ENCODE measurements at regions not wholly inside any gene's neighbourhood (a gene's known extent, or its start where the extent isn't known, plus 50 kb on each side); places are given as distances from the start of the nearest gene placed in this dataset.

GRCh38 chr13:61144834-61145593, 270.6 kb downstream of the PCDH20 start:
- no peak for TF ChIP-seq CTCF (IDR thresholded peaks at IDR 0.05)
- ATAC-seq (ENCODE audit: poor library complexity) (no peak), DNase-seq (no peak)
- ChIA-PET POLR2A (no interaction called here), CTCF (no interaction called here)
- no peaks in the 10 kb centered on the region for H3K4me1 Mint-ChIP-seq (ENCODE audit: low read depth)
- intact Hi-C loops (cut with DNase I, micrococcal nuclease), result no loop called here
- peaks cover 16% of the 10 kb centered on the region for H3K9me3 Mint-ChIP-seq
- no peaks in the 10 kb centered on the region for H3K36me3 Mint-ChIP-seq (ENCODE audit: low read depth)
- H3K27ac ChIP-seq (ENCODE audit: low read depth in 1 of 2, low read length in 2 of 2), result no peak overlapping the region
- no peaks in the 10 kb centered on the region for H3K27me3 Mint-ChIP-seq
- peaks cover 0 to 14% of the 10 kb centered on the region in 2 experiments for H3K9me3 ChIP-seq (ENCODE audit: control insufficient read depth in 1 of 2, insufficient read depth in 1 of 2, low read length in 2 of 2)
- H3K4me1 ChIP-seq (ENCODE audit: insufficient read depth, low read length), result no peaks in the 10 kb centered on the region
- H3K27ac Mint-ChIP-seq, result no peak overlapping the region
- H3K36me3 ChIP-seq (ENCODE audit: insufficient read depth, low read length), result no peaks in the 10 kb centered on the region
- no peak overlapping the region for H3K4me3 Mint-ChIP-seq
- no peak overlapping the region for H3K4me3 ChIP-seq (ENCODE audit: low read length)
- H3K27me3 ChIP-seq (ENCODE audit: control insufficient read depth in 1 of 2, insufficient read depth in 2 of 2, low read length in 2 of 2), result no peaks in the 10 kb centered on the region

DNA sequence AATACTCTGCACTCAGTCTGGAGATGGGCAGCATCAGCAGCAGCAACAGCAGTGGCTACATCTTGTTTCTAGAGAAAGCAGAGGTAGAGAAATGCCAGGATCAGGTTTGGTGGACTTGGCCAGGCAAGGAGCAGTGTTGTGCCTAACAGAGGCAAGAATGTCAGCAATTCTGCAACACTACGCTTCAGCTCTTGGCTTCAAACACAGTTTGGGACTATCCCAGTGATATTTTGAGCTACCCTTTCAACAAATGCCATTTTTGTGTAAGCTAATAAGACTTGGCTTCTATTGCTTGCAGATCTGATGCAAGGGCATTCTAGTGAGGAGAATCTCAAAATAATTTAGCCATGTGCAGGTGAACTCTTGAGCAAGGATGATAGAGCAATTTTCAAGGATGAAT, 271.3 kb downstream of the PCDH20 start:
- DNase-seq (no peak), ATAC-seq (ENCODE audit: poor library complexity) (no peak)
- no peaks in the 10 kb centered on the region for H3K36me3 Mint-ChIP-seq (ENCODE audit: low read depth)
- H3K4me3 Mint-ChIP-seq, result no peak overlapping the region
- H3K9me3 Mint-ChIP-seq, result peaks cover 16% of the 10 kb centered on the region
- Histone ChIP-seq H3K36me3 (ENCODE audit: insufficient read depth, low read length) (no peaks in the 10 kb centered on the region), H3K4me1 (ENCODE audit: insufficient read depth, low read length) (no peaks in the 10 kb centered on the region), H3K27ac (ENCODE audit: low read depth in 1 of 2, low read length in 2 of 2) (no peak overlapping the region), H3K9me3 (ENCODE audit: control insufficient read depth in 1 of 2, insufficient read depth in 1 of 2, low read length in 2 of 2) (peaks cover 0 to 14% of the 10 kb centered on the region in 2 experiments), H3K27me3 (ENCODE audit: control insufficient read depth in 1 of 2, insufficient read depth in 2 of 2, low read length in 2 of 2) (no peaks in the 10 kb centered on the region), H3K4me3 (ENCODE audit: low read length) (no peak overlapping the region)
- intact Hi-C loops (cut with DNase I, micrococcal nuclease), result no loop called here
- POLR2A ChIA-PET, result no interaction called here
- CTCF ChIA-PET, result no interaction called here
- no peak for TF ChIP-seq CTCF (IDR thresholded peaks at IDR 0.05)
- H3K4me1 Mint-ChIP-seq (ENCODE audit: low read depth), result no peaks in the 10 kb centered on the region
- H3K27ac Mint-ChIP-seq, result no peak overlapping the region
- no peaks in the 10 kb centered on the region for H3K27me3 Mint-ChIP-seq

- no peak for DNase-seq
- H3K4me3 ChIP-seq (ENCODE audit: low read length), result no peak overlapping the region
- no peak overlapping the region for H3K27ac ChIP-seq (ENCODE audit: low read depth in 1 of 2, low read length in 2 of 2)
- intact Hi-C loops (cut with DNase I, micrococcal nuclease), result no loop called here
- no peak for TF ChIP-seq CTCF (IDR thresholded peaks at IDR 0.05)
- H3K4me1 ChIP-seq (ENCODE audit: insufficient read depth, low read length), result no peaks in the 10 kb centered on the region
- Mint-ChIP-seq H3K27me3 (no peaks in the 10 kb centered on the region), H3K9me3 (peaks cover 15% of the 10 kb centered on the region), H3K4me3 (no peak overlapping the region), H3K4me1 (ENCODE audit: low read depth) (no peaks in the 10 kb centered on the region), H3K27ac (no peak overlapping the region), H3K36me3 (ENCODE audit: low read depth) (no peaks in the 10 kb centered on the region)
- CTCF ChIA-PET, result no interaction called here
- no peak for ATAC-seq (ENCODE audit: poor library complexity)
- POLR2A ChIA-PET, result no interaction called here
- H3K27me3 ChIP-seq (ENCODE audit: control insufficient read depth in 1 of 2, insufficient read depth in 2 of 2, low read length in 2 of 2), result no peaks in the 10 kb centered on the region
- H3K36me3 ChIP-seq (ENCODE audit: insufficient read depth, low read length), result no peaks in the 10 kb centered on the region
- peaks cover 0 to 14% of the 10 kb centered on the region in 2 experiments for H3K9me3 ChIP-seq (ENCODE audit: control insufficient read depth in 1 of 2, insufficient read depth in 1 of 2, low read length in 2 of 2)
These were observed 273.1 kb downstream of the PCDH20 start for GRCh38 chr13:61142506-61142905.
